ENCODE measurements at regions not wholly inside any gene's neighbourhood (a gene's known extent, or its start where the extent isn't known, plus 50 kb on each side); places are given as distances from the start of the nearest gene placed in this dataset.

- no peak for TF ChIP-seq POLR2AphosphoS5 (IDR thresholded peaks at IDR 0.05; ENCODE audit: low read depth, low read length)
- TF ChIP-seq TAF1 (IDR thresholded peaks at IDR 0.05; ENCODE audit: low read depth, low read length): no peak
- TF ChIP-seq POLR2A (IDR thresholded peaks at IDR 0.05; ENCODE audit: low read depth, low read length): no peak
- no peak for TF ChIP-seq SPI1 (IDR thresholded peaks at IDR 0.05; ENCODE audit: low read depth, low read length)
- no peak for TF ChIP-seq POU2F2 (IDR thresholded peaks at IDR 0.05; ENCODE audit: low read depth, low read length)
Measured at GRCh38 chr1:234907208-234907939, 221.3 kb downstream of the TOMM20 start.
